Stimulated activated CD4-positive, alpha-beta T cell treated with anti-CD3 and anti-CD28 coated beads, TNF-alpha, amount 100 ng/mL, for 48 hours (primary cell): ENCODE measurements at regions not wholly inside any gene's neighbourhood (a gene's known extent, or its start where the extent isn't known, plus 50 kb on each side); places are given as distances from the start of the nearest gene placed in this dataset.
"Not testable (repeated sequence)": the region's sequence is repeated elsewhere in the genome, so short reads cannot be mapped to it uniquely, and the experiment has no call there.

Experiments
- DNase-seq, 3 donors: peaks; one replicate each; pipeline ENCODE4 v3.0.0-alpha.2; 2020; ENCODE audit warnings: low read depth in 3 of 3

DNA sequence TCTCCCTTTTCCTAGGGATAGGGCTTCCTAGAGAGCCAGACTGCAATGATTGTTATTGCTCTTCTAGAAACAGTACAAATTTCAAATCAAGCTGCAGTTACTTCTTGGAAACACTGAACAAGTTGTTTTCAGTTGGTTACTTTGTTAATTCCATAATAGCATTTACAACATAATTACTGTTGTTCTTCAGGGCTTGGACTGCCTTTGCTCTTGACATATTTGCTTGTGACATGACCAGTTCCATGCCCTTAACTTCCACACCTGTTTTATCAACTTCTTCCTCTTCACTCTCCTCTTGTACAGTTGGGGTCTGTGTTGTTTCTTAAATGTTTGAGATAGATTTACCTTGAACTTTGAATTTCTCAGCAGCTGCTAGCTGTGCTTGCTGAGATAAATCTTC lies 104.4 kb downstream of the SEC23IP start:
- no peak for DNase-seq

DNA sequence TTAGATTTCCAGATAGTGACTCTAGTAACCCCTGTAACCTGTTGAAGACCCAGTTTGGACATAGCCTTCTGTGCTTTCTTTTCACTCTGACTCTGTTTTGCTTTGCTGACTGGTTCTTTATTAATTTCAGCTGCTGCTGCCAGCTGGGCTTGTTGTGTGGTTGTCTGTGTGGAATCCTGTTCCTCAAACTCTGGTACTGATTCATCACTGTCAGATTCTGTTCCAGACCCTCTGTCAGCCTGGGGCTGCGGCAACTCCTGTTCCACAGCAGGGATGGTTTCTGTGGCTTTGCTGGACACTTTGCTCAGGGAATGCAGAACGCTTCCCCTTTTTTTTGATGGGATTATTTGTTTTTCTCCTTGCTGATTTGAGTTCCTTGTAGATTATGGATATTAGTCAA lies 104.9 kb downstream of the SEC23IP start:
- no peak for DNase-seq

DNA sequence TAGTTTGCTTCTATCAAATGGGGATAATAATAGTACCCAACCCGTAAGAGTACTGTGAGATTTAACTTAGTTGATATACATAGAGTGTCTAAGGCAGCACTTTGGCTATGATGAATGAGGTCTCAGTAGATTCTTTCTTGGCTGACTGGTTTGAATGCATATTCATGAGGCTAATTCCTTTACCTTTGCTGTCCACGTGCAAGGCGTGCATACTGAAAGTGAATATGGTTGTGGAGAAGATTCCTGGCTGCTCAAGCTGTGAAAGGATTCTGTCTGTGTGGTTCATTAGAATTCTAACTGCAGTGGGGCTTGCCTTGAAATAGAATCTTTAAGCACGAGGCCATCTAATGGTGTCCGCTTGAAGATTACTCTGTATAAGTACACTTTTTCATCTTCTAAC lies 110.3 kb downstream of the SEC23IP start:
- no peak for DNase-seq

DNA sequence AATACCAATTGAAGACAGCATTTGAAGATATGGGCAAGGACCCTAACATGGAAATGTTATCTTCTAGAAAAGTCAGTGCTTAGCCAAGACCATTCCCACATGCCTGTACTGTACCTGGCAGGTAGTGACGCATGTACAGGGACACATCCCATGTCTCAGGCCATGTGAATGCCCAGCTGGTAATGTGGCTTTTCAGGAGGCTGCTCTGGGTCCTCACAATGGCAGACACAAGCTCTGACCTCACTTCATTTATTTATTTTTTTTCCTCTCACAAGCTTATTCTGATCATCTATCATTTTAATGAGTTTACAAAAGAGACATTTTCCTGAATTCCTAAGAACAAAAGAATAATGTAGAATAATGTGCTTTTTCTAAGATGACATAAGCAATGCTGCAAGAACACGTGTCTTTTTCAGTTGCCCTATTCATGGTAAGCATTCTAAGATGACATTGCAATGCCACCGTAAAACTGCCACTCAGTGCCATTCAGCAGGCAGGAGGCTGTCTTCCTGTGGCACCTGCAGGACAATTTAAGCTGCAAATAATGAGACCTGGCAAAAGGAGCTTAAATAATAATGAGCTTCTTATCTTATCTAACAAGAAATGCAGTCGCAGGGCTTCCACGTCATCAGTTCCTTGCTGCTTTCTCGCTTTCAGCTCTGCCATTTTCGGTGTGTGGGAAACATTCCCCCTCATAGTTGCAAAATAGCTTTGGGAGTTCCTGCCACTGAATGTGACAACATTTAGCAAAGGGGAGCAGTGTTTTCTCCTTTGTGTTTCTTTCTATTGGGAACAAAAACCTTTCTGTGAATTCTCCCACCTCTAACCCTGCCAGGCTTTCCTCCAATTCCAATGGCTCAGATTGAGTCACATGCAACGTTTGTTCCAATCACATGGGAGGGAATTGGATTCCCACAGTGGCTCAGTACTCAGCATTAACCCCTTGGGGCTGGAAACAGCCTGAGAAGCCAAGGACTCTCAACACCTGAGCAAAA lies 113.0 kb downstream of the SEC23IP start:
- no peak for DNase-seq

DNA sequence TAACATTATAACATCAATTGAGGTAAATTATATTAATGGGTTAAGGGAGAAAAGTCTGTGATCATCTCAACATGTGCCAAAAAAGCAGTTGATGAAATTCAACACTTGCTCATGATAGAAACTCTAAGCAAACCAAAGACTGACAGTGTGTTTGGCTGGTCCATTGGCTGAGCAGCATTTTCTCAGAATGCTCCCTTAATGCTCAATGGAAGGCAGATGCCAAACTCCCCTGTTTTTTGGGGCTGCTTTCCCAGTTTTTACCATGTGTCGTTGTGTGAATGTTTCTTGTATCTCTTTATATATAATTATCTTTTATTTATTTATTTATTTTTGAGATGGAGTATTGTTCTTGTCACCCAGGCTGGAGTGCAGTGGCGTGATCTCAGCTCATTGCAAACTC lies 114.7 kb downstream of the SEC23IP start:
- DNase-seq: no peak

DNA sequence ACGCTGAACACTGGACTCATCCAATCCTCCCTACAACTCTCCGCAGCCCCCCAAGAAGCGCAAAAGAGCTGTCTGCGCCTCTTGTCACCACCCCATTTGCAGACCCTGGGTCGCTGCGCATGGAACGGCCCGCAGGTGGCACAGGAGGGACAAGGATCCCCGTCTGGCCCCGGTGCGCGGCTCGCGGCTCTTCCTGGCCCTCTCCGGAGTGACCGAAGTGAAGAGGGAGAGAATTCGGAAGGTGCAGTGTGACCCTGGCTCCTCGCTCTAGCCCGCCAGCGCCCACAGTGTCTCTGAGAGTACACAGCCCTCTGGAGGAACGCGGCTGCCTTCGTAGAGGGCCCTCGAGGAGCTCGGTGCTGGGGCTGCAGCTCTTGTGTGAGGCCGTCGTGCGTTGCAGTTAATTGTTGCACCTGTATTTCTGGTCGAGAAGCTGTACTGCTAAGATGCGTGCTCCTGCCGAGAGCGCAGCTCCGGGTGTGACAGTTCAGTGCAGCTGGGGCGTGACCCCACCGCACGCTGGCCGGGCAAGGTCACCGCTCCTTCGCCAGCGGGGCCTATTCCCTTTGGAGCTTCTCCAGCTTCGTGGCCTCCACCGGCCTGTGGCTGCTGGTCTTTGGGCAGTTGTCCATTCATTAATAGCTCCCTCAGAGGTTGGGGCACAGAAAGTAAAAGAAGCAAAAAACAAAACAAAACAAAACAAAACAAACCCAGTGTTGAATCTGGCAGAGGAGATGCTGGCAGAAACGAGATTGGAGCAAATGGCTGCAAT lies 119.0 kb downstream of the SEC23IP start:
- no peak for DNase-seq

DNA sequence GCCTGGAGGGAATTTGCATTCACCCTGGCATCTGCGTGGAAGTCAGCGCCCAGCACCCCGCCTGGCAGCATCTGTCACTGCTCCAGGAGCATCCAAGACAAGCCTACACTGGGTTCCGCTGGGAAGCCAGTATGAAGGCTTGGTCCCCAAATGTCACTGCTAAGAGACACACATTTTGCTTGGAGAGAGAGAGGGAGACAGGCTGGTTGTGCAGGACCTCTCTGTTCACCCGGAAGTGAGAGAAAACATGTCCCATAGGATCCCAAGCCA lies 119.5 kb downstream of the SEC23IP start:
- DNase-seq: no peak

DNA sequence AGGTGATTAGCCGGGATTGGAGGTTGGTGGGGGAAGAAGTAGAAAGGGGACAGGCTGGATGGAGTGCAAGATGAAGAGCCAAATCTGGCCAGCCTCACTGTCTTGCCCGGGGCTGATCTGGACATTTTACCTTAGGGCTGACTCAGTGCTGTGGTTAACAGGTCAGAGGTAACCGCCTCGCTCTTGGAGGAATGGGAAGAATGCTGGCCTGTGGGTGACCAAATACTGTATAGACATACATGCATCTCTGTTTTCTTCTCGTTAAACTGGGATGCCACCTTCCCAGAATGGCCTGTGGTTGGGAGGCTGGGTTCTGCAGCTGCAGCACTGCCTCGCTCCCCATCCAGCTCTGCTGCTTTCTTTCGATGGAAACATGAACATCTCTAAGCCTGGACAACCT lies 120.0 kb downstream of the SEC23IP start:
- DNase-seq: no peak

DNA sequence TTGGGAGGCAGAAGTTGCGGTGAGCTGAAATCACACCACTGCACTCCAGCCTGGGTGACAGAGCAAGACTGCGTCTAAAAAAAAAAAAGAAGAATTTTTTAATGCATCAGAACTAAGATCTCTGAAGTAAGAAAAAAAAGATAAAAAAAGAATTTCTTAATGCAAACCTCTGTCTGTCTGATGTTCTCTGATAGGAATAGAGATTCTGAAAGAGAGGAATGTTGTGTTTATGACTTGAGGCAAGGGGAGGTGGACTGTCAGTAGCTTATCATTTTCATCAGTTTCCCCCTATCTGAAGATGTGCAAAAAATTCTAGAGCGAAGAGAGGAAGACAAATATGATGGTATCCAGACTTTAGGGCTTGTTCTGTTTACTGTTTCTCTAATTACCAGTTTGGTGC lies 121.5 kb downstream of the SEC23IP start:
- no peak for DNase-seq

DNA sequence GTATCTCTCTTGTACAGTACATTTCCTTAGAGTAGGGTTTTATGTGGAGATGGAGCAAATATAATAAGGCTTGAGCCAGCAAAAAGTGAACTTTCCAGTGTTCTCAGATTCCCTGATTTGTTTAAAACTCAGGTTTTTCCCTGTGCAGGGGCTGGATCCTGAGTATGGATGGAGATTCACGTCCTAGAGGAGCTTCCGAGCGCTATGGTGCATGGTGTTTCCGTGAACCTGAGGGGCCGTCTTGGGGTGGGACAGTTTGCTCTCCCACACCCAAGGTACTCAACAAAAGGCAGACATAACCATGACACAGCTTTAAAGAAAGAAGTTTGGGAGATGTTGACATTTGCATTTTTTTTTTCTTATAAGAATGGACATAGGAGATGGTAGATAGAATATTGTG lies 122.5 kb downstream of the SEC23IP start:
- DNase-seq: no peak

DNA sequence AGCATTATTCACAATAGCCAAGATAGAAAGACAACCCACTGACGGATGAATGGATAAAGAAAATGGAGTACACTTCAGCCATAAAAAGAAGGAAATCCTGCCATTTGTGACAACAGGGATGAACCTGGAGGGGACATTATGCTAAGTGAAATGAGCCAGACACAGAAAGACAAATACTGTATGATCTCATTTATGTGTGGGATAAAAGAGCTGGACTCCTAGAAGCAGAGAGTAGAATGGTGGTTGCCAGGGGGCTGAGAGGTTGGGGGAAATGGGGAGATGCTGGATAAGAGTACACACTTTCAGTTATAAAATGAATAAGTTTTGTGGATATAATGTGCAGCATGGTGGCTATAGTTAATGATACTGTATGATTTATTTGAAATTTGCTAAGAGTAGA lies 124.4 kb downstream of the SEC23IP start:
- no peak for DNase-seq

DNA sequence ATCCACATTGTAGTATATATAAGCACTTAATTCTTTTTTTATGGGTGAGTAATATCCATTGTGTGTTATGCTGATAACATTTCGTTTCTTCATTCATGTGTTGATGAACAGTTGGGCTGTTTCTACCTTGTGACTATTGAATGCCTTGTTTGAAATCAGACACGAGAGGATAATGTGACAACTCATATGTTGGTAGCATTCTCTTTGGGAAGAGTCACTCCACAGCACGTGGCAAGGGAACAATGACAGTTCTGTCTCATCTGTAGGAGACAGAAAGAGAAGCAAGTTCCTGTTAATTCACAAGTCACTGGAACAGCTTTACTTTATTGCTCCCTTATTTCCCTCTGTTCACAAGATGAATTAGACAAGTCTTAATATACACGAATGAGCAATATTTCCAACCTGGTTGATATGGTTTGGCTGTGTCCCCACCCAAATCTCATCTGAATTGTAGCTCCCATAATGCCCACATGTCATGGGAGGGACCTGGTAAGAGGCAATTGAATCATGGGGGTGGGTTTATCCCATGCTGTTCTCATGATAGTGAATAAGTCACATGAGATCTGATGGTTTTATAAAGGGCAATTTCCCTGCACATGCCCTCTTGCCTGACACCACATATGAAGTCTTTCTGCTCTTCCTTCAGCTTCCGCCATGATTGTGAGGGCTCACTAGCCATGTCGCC lies 125.3 kb downstream of the SEC23IP start:
- DNase-seq: no peak

DNA sequence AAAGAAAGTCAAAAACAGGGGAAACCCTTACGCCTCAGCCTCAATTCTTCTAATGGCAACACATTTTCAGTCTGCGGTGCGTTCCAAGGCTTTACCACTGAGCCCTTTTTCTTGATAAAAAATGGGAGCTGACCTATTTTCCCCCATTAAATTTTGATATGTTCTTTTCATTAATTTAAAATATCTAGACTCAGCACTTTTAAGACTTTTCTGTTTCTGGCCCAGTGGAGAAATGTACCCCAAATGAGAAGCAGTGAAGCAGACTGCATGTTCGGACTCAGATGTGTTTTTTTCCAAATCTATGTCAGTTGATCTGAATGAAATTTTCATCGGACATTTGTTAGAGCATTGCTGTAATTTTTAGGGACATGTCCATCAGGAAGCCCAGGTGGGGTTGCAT lies 126.2 kb downstream of the SEC23IP start:
- no peak for DNase-seq

DNA sequence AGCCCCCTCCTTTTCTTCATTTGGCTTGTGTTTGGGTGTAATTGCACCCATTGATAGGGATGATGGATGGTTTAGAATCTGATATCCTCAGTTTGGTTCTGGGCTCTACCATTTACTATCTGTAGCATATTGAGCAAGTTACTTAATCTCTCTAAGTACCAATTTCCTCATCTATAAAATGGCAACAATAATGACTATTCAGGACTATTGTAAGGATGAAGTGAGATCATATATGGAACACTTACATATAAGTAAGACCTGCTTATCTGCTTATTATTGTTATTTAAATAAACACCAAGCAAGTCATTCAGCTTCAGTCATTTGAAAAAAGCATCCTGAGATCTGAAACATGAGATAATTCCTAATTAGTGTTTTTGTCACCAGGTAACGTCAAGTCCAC lies 127.0 kb downstream of the SEC23IP start:
- no peak for DNase-seq

DNA sequence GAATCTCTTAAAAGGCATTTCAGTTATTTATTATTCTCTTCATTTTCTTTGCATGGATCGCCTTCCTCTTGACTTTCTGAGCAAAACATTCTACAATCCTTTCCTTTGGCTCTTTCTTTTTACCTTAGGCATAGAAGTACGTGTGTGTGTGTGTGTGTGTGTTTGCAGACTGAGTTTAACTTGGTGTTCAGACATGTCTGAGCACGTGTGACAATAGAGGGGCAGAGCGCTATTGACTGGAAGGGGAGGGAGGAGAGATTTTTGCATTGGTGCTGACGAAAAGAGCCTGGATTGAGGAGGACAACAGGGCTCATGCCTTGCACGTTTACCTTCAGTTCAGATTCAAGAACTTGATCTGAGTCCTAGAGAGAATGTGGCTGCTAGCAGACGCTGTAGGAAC lies 129.8 kb downstream of the SEC23IP start:
- DNase-seq: no peak

DNA sequence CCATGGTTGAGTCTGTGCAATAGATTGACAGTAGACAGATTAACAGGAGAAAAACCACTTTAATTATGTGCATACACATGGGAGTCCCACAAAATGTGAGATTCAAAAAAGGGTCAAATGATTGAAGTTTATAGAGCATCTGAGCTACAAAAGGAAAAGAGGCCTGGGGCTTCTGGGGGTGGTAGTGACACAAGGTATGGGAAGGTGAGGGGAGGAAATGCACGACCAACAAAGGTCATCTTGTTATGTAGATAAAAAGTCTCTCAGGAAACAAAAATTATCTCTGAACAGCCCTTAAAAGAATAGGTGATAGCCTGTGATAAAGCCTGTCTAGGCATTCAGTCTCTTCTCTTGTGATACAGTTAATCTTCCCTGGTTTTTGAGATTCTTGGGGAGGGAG lies 141.7 kb downstream of the SEC23IP start:
- DNase-seq: no peak

DNA sequence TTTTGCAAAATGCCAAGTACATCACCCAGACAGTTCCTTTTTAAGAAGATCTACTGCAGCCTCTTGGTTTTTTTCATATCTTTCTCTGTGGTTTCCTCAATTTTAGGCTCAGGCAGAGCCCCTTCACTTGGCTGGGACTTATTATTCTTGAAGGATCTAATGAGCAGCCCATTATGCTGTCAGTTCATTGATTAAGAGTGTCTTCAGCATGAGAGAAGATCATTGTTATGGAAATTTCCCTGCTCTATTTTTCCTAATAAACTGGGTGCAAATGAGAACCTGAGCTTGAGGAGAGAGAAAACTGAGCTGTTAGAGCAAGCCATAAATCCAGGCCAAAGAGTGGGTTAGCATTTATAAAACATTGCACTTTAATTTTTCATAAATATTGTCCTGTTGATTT lies 146.5 kb downstream of the SEC23IP start:
- DNase-seq: no peak

DNA sequence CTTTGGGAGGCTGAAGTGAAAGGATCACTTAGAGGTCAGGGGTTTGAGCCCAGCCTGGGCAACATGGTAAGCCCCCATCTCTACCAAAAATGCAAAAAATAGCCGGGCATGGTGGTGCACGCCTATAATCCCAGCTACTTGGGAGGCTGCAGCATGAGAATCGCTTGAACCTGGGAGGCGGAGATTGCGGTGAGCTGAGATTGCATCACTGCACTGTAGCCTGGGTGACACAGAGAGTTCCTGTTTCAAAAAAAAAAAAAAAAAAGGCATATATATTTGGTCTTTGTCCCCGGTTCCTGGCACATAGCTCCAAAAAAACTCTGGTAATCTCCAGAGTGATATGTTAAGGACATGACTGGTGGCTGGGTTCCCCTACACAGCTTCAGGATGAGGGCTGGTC lies 147.3 kb downstream of the SEC23IP start:
- DNase-seq: no peak

DNA sequence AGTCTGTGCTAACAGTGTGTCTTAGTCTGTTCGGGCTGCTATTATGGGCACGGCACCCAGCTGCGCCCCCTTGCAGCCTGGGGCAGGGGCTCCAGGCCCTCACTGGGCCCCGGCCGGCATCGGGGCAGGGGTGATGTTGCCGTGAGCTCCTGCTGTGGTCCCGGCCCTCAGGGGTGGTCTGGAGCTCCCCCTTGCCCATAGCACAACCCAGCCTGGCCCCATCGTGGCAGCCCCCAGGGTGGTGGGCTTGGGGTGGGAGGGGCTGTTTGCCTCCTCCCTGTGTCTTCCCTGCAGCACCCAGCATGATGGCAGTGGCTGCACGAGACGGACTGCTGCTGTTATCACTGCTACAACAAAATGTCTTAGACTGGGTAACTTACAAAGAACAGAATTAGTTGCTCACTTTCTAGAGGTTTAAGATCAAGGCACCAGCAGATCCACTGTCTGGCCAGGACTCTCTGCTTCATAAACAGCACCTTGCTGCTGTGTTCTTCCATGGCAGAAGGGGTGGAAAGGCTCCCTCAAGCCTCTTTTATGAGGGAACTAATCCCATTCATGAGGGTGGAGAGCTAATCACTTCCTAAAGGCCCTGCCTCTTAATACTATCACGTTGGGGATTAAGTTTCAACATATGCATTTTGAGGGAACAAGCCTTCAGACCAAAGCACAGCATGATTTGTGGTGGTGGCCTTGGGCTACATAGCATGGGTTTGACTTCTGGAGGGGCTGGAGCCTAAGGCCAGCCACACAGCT lies 149.5 kb downstream of the SEC23IP start:
- no peak for DNase-seq

DNA sequence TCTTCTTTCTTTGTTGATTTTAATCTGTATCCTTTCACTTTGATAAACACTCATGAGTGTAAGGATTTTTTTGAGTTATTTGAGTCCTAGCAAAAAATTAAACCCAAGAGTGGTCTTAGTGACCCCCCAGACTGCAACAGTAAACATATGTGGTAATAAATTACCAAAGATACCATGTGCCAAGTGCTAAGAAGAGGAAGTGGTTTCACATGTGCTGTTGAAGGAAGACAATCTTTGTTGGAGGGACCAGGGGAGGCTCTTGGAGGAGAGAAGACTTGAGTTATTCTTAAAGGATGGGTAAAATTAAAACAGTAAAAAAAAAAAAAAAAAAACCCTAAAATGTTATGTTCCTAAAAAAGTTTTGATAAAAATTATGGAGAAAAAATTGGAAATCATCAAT lies 150.2 kb downstream of the SEC23IP start:
- no peak for DNase-seq

DNA sequence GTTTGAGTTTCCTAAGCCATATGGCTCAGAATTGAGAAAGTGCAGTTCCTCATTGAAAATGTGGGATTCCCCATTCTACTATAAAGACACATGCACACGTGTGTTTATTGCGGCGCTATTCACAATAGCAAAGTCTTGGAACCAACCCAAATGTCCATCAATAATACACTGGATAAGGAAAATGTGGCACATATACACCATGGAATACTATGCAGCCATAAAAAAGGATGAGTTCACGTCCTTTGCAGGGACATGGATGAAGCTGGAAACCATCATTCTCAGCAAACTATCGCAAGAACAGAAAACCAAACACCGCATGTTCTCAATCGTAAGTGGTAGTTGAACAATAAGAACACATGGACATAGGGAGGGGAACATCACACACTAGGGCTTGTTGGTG lies 154.8 kb downstream of the SEC23IP start:
- not testable (repeated sequence) for DNase-seq

DNA sequence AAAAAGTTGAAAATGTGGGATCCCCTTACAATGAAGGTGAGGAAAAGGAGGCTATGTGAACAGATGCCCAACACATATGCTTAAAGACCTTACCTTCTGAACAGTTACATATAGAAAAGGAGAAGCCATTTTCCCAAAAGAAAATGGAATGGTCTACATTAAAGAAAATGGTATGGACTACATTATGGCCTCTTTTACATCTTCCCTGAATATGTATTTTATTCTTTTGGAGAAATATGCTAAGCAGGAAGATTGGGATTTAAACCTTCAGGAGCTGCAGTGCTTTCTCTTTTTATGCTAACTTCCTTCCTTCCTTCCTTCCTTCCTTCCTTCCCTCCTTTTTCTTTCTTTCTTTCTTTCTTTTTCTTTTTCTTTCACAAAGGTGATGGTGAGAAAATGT lies 155.4 kb downstream of the SEC23IP start:
- no peak for DNase-seq
